T-cell (primary cell): ENCODE measurements at regions not wholly inside any gene's neighbourhood (a gene's known extent, or its start where the extent isn't known, plus 50 kb on each side); places are given as distances from the start of the nearest gene placed in this dataset.
A peak's percentile ranks its signal among the peaks of the same experiment; 100 is the strongest.

Experiments
- ATAC-seq, 4 experiments: fragments of 200-7000 bp in 3 of 4; fragments of 150-1000 bp in 1 of 4; cut with Tn5 transposase; replicated peaks in 1 of 4; 1 replicate in 3 of 4; 2 replicates in 1 of 4; pipeline ENCODE4 v1.10.0; 2021; ENCODE audit warnings: moderate library complexity in 3 of 4, mild to moderate bottlenecking in 2 of 4, moderate number of reproducible peaks in 1 of 4
- CTCF ChIA-PET, 2 donors: fragments of 300-600 bp; sonication (Branson Sonifier 250); formaldehyde crosslinking; loops; one replicate each; lab custom pipeline; 2022; ENCODE audit warnings: antibody characterized with exemption in 2 of 2; lab: Charles Lee
- POLR2A ChIA-PET, 2 donors: fragments of 300-600 bp; sonication (Branson Sonifier 250); formaldehyde crosslinking; loops; one replicate each; lab custom pipeline; 2022; ENCODE audit warnings: antibody characterized with exemption in 2 of 2; lab: Charles Lee
- DNase-seq, 35 experiments: peaks; one replicate each; pipeline versions ENCODE4 v3.0.0 to v3.0.0-alpha.2; 2013 to 2023
- H3K27ac ChIP-seq: one replicate; pipeline ENCODE4 v1.5.1; 2013; ENCODE audit warnings: low read length
- H3K27me3 ChIP-seq, 2 experiments: replicated peaks in 1 of 2; 1 replicate in 1 of 2; 2 replicates in 1 of 2; pipeline versions ENCODE4 v1.6.1 to v1.7.0; 2013; ENCODE audit warnings: low read length in 1 of 2, mixed read lengths in 1 of 2; ENCODE audit not compliant: control insufficient read depth in 2 of 2, insufficient read depth in 2 of 2; ENCODE audit errors: extremely low read depth in 1 of 2
- H3K36me3 ChIP-seq, 2 donors: 1 replicate in 1 of 2; 2 replicates in 1 of 2; pipeline versions ENCODE4 v1.6.1 to v1.7.0; 2013; ENCODE audit warnings: low read length in 1 of 2; ENCODE audit not compliant: control insufficient read depth in 2 of 2, insufficient read depth in 1 of 2; ENCODE audit errors: extremely low read depth in 1 of 2
- H3K4me1 ChIP-seq, 2 experiments: 1 replicate in 1 of 2; 2 replicates in 1 of 2; pipeline versions ENCODE4 v1.6.1 to v1.7.0; 2013; ENCODE audit warnings: low read length in 2 of 2, mixed read lengths in 1 of 2; ENCODE audit not compliant: insufficient read depth in 2 of 2, control insufficient read depth in 1 of 2; ENCODE audit errors: extremely low read depth in 1 of 2
- H3K4me3 ChIP-seq, 2 donors: 1 replicate in 1 of 2; 2 replicates in 1 of 2; pipeline versions ENCODE4 v1.5.1 to v1.7.0; 2013; ENCODE audit warnings: mild to moderate bottlenecking in 2 of 2, low read length in 1 of 2, moderate library complexity in 1 of 2; ENCODE audit not compliant: control insufficient read depth in 1 of 2; ENCODE audit errors: extremely low read depth in 1 of 2
- H3K9me3 ChIP-seq: 2 replicates; pipeline ENCODE4 v1.7.0; 2013
- H3K27ac Mint-ChIP-seq, 2 donors: one replicate each; pipeline ENCODE4 v1.8.0; 2020 to 2021; ENCODE audit warnings: mild to moderate bottlenecking in 2 of 2, mixed read lengths in 2 of 2
- H3K27me3 Mint-ChIP-seq, 2 donors: one replicate each; pipeline ENCODE4 v1.8.0; 2021 to 2022; ENCODE audit warnings: mixed read lengths in 2 of 2
- H3K36me3 Mint-ChIP-seq: one replicate; pipeline ENCODE4 v1.8.0; 2021; ENCODE audit warnings: mixed read lengths
- H3K4me1 Mint-ChIP-seq, 3 donors: one replicate each; pipeline ENCODE4 v1.8.0; 2020 to 2022; ENCODE audit warnings: mixed read lengths in 3 of 3, mild to moderate bottlenecking in 1 of 3
- H3K4me3 Mint-ChIP-seq, 3 donors: one replicate each; pipeline ENCODE4 v1.8.0; 2020 to 2022; ENCODE audit warnings: mild to moderate bottlenecking in 3 of 3, mixed read lengths in 3 of 3, moderate library complexity in 3 of 3
- H3K9me3 Mint-ChIP-seq, 3 donors: one replicate each; pipeline ENCODE4 v1.8.0; 2020 to 2022; ENCODE audit warnings: mixed read lengths in 3 of 3
- WGBS: methylation state at CpG from one replicate; pipeline ENCODE4 v1.1.5; 2013; ENCODE audit warnings: missing lambda C conversion rate; ENCODE audit not compliant: insufficient coverage; 5-methylcytosine and 5-hydroxymethylcytosine counted together

DNA sequence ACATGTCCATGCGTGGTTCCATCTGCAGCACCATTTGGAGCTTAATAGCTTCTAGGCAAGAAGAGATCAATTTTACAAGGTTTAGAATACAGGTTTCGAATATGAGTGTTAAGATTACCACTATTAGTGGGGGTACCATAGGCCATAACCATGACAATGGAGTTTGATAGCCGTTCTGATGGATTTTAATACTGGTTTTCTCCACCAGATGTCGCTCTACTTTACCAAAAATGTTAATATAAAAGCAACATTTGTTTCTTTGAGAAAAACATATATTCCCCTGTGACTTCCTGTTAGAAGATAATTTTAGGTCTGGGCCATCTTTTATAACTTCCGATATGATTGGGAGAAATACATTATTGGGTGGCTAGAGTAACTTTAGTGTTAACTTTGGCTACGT is 499.7 kb upstream of the POU3F4 start:
- ATAC-seq, result no peak
- Mint-ChIP-seq H3K4me1 (no peaks in the 10 kb centered on the region), H3K27me3 (peaks cover 0 to 3% of the 10 kb centered on the region in 2 donors), H3K9me3 (no peaks in the 10 kb centered on the region), H3K4me3 (no peak overlapping the region), H3K27ac (no peak overlapping the region), H3K36me3 (no peaks in the 10 kb centered on the region)
- ChIA-PET POLR2A (no interaction called here), CTCF (interaction anchor here in 1 of 2 donors (0.9 kb wide), 1 partner anchor 192 kb away, joined by 3 read pairs; no protein-coding TSS in a partner anchor)
- WGBS, result no CpG with 5 or more reads among the region's 6 CpGs
- Histone ChIP-seq H3K4me1 (no peaks in the 10 kb centered on the region), H3K9me3 (no peaks in the 10 kb centered on the region), H3K4me3 (no peak overlapping the region), H3K36me3 (no peaks in the 10 kb centered on the region), H3K27me3 (no peaks in the 10 kb centered on the region), H3K27ac (no peak overlapping the region)
- DNase-seq, result peak in 1 of 35 experiments; percentile 0

DNA sequence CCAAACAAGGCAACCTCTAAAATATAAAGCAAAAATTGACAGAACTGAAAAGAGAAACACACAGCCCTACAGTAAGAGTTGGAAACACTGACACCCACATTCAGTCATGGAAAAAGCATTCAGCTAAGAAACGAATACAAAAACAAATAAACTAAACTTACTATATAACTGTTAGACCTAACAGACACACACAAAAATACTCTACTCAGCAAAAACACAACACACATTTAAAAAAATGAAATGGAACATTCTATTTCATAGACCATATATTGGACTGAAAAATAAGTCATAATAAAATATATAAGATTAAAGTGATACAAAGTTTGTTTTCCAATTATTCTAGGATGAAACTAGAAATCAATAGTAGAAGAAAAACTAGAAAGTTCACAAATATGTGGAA is 488.8 kb upstream of the POU3F4 start:
- ATAC-seq, result no peak
- H3K9me3 Mint-ChIP-seq, result peaks cover 0 to 11% (median 8%) of the 10 kb centered on the region in 3 donors
- CTCF ChIA-PET, result no interaction called here
- H3K36me3 Mint-ChIP-seq, result no peaks in the 10 kb centered on the region
- peaks cover 0 to 4% of the 10 kb centered on the region in 2 donors for H3K27me3 Mint-ChIP-seq
- H3K27ac ChIP-seq, result no peak overlapping the region
- H3K27me3 ChIP-seq, result no peaks in the 10 kb centered on the region
- POLR2A ChIA-PET, result no interaction called here
- H3K27ac Mint-ChIP-seq, result no peak overlapping the region
- H3K4me3 Mint-ChIP-seq, result no peak overlapping the region
- no peaks in the 10 kb centered on the region for H3K36me3 ChIP-seq
- WGBS, result no CpG with 5 or more reads among the region's 1 CpG
- no peaks in the 10 kb centered on the region for H3K4me1 Mint-ChIP-seq
- no peak overlapping the region for H3K4me3 ChIP-seq
- DNase-seq, result no peak
- H3K4me1 ChIP-seq, result no peaks in the 10 kb centered on the region
- H3K9me3 ChIP-seq, result no peaks in the 10 kb centered on the region

- Mint-ChIP-seq H3K36me3 (no peaks in the 10 kb centered on the region), H3K27me3 (no peaks in the 10 kb centered on the region), H3K4me3 (no peak overlapping the region), H3K9me3 (peaks cover 14 to 19% (median 17%) of the 10 kb centered on the region in 3 donors), H3K27ac (no peak overlapping the region), H3K4me1 (no peaks in the 10 kb centered on the region)
- POLR2A ChIA-PET, result no interaction called here
- no peak for DNase-seq
- CTCF ChIA-PET, result no interaction called here
- no peak for ATAC-seq
- WGBS, result no CpG with 5 or more reads among the region's 1 CpG
- Histone ChIP-seq H3K27me3 (no peaks in the 10 kb centered on the region), H3K9me3 (no peaks in the 10 kb centered on the region), H3K4me3 (no peak overlapping the region), H3K27ac (no peak overlapping the region), H3K4me1 (no peaks in the 10 kb centered on the region), H3K36me3 (no peaks in the 10 kb centered on the region)
These were observed 486.1 kb upstream of the POU3F4 start for GRCh38 chrX:83022020-83022419.
